Body of pancreas (tissue), 4 donors: ENCODE measurements at regions not wholly inside any gene's neighbourhood (a gene's known extent, or its start where the extent isn't known, plus 50 kb on each side); places are given as distances from the start of the nearest gene placed in this dataset.

Experiments used
- ATAC-seq: fragments of 150-250 bp; one replicate; pipeline ENCODE4 v1.9.1; 2016
- DNase-seq, 4 donors: peaks; one replicate each; pipeline ENCODE4 v3.0.0-alpha.2; 2019
- H3K27ac ChIP-seq, 4 donors: fragments of 200-600 bp; sonication (generic); 1 replicate in 3 of 4; 2 replicates in 1 of 4; pipeline versions ENCODE4 v1.5.1 to v1.6.1; 2016 to 2019; ENCODE audit warnings: mild to moderate bottlenecking in 1 of 4, mixed read lengths in 1 of 4, moderate library complexity in 1 of 4
- H3K27me3 ChIP-seq, 2 donors: fragments of 200-600 bp; sonication (generic); one replicate each; pipeline ENCODE4 v1.6.0; 2016; ENCODE audit warnings: mild to moderate bottlenecking in 1 of 2
- H3K36me3 ChIP-seq, 2 donors: fragments of 200-600 bp; sonication (generic); replicated peaks in 1 of 2; 2 replicates each; pipeline ENCODE4 v1.5.1; 2016; ENCODE audit warnings: low read depth in 2 of 2; ENCODE audit not compliant: insufficient read depth in 1 of 2
- H3K4me1 ChIP-seq: fragments of 200-600 bp; sonication (generic); one replicate; pipeline ENCODE4 v1.6.0; 2016
- H3K4me3 ChIP-seq, 2 donors: fragments of 200-600 bp; sonication (generic); 1 replicate in 1 of 2; 2 replicates in 1 of 2; pipeline ENCODE4 v1.5.1; 2016 to 2019
- H3K9me3 ChIP-seq, 3 donors: fragments of 200-600 bp; sonication (generic); 1 replicate in 2 of 3; 2 replicates in 1 of 3; pipeline ENCODE4 v1.5.1; 2016
- POLR2A ChIP-seq, 3 donors: fragments of 450-650 bp; IDR thresholded peaks; one replicate each; pipeline ENCODE4 v1.6.1; 2016; ENCODE audit warnings: antibody characterized with exemption in 3 of 3, mild to moderate bottlenecking in 2 of 3
- WGBS, 2 donors: methylation state at CpG; one replicate each; pipeline ENCODE4 v1.1.5; 2017; 5-methylcytosine and 5-hydroxymethylcytosine counted together
- intact Hi-C: fragments of 100-400 bp; cut with DNase I; formaldehyde crosslinking; loops from one replicate; pipeline ENCODE4 v1.15.1; 2023
- TF ChIP-seq, protein P1 (sequence below), 7 experiments: fragments of 450-650 bp in 4 of 7; fragments of 200-600 bp in 3 of 7; sonication (generic) in 3 of 7; IDR thresholded peaks; one replicate each; pipeline ENCODE4 v1.5.1; 2016 to 2019; ENCODE audit warnings: antibody characterized with exemption in 7 of 7

DNA sequence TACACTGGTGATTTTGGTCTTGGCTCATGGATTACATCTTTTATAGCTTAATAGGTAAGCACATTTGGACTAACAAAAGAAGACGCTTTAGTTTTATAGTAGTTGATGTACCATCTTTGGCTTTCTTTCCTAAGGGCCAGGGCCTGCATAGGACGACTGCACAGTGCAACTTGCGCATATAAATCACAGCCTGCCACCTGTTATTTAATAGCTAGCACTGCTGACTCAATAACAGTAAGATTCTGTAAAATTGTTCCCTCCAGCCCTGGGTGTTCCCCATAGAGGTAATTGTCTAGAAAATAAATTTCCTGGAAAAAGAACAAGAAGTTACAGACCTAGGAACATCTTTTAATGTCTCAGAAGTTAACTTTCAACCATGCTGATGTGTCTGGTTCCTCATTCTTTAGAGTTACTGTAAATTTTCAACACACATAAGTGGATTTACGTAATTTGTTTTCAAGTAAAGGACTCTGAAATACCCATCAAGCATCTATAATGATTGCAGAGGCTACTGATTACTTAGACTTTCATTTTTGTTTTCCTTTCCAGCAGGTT lies 594.2 kb upstream of the NXPH2 start:
- no peaks in the 10 kb centered on the region for H3K4me1 ChIP-seq
- DNase-seq (no peak), ATAC-seq (no peak)
- no peaks in the 10 kb centered on the region for H3K9me3 ChIP-seq
- intact Hi-C loops, result no loop called here
- WGBS, 2 donors, result 48 to 52% methylated on average over 4 of the region's 4 CpGs
- TF ChIP-seq POLR2A (IDR thresholded peaks at IDR 0.05), result no peak
- TF ChIP-seq, protein P1, sequence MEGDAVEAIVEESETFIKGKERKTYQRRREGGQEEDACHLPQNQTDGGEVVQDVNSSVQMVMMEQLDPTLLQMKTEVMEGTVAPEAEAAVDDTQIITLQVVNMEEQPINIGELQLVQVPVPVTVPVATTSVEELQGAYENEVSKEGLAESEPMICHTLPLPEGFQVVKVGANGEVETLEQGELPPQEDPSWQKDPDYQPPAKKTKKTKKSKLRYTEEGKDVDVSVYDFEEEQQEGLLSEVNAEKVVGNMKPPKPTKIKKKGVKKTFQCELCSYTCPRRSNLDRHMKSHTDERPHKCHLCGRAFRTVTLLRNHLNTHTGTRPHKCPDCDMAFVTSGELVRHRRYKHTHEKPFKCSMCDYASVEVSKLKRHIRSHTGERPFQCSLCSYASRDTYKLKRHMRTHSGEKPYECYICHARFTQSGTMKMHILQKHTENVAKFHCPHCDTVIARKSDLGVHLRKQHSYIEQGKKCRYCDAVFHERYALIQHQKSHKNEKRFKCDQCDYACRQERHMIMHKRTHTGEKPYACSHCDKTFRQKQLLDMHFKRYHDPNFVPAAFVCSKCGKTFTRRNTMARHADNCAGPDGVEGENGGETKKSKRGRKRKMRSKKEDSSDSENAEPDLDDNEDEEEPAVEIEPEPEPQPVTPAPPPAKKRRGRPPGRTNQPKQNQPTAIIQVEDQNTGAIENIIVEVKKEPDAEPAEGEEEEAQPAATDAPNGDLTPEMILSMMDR (IDR thresholded peaks at IDR 0.05), result no peak
- no peaks in the 10 kb centered on the region for H3K36me3 ChIP-seq
- H3K27ac ChIP-seq, result no peak overlapping the region
- H3K4me3 ChIP-seq, result no peak overlapping the region
- no peaks in the 10 kb centered on the region for H3K27me3 ChIP-seq

DNA sequence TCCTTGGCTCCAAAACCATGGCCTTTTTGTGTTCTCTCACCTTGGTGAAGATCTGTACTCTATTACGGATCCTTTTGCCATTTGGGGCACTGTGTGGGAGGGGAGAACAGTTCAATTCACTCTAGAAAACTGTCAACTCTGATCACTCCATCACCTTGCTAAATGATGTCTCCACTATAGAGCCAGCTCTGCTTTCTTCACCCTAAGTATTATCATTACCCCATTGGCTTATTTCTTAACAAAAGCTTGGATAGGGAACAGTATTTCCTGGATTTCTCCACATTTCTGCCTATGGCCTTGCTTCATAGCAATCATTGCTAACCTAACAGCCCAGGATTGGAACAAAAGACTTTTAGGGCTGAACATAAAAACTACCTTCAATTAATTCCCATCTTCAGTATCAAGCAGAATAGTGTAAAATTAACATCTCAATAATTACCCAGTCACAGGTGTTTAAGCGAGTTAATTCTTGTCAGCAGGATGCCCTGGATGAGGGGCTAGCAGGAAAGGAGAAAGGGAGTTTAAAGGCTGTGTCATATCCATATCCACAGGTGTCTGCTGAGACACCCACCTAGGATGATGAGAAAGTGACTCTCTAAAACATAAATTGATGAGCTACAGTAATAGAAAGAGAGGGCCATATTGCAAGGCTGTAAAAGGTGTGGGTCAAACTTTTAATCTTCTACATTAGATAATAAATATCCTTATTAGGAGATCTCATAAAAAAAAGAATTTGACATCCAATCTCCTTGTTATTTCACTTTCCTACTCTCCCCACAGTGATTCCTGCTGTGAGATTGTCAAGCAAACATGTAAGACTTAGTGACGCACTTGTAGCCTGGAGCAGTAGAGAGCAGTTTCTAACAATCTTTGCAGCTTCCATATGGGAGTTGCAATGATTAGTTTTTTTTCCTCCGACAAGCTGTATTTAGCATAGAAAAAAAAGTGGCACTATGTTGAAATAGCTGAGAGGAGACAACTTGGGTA lies 589.5 kb upstream of the NXPH2 start:
- TF ChIP-seq POLR2A (IDR thresholded peaks at IDR 0.05), result no peak
- TF ChIP-seq, protein P1 (IDR thresholded peaks at IDR 0.05), result no peak
- no peak for ATAC-seq
- Histone ChIP-seq H3K9me3 (no peaks in the 10 kb centered on the region), H3K4me1 (no peaks in the 10 kb centered on the region), H3K36me3 (no peaks in the 10 kb centered on the region), H3K27me3 (no peaks in the 10 kb centered on the region), H3K27ac (no peak overlapping the region), H3K4me3 (no peak overlapping the region)
- no peak for DNase-seq
- intact Hi-C loops, result no loop called here
- 54 to 57% methylated on average over 4 of the region's 4 CpGs for WGBS, 2 donors

DNA sequence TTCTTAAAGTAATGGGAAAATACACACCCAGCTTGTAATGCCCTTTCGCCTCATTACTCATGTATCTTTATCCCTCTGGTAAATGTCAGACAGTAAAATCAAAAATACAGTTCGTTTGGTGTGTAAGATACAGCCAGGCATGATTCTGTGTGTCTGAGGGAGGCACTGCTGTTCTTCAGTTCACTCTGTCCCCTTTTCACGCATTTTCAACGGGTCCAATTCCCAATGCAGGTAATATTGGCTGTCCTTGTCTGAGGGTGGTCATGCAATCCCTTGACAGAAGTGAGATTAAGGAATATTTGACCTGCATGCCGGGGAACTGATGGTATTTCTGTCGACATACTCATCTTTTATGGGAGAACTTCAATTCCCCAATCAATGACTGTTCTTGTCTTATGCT lies 587.2 kb upstream of the NXPH2 start:
- H3K27me3 ChIP-seq, result no peaks in the 10 kb centered on the region
- intact Hi-C loops, result no loop called here
- no peak overlapping the region for H3K27ac ChIP-seq
- no peaks in the 10 kb centered on the region for H3K9me3 ChIP-seq
- ATAC-seq (no peak), DNase-seq (no peak)
- 38 to 40% methylated on average over 6 of the region's 6 CpGs for WGBS, 2 donors
- no peaks in the 10 kb centered on the region for H3K4me1 ChIP-seq
- H3K36me3 ChIP-seq, result no peaks in the 10 kb centered on the region
- TF ChIP-seq POLR2A (IDR thresholded peaks at IDR 0.05), result no peak
- TF ChIP-seq, protein P1 (IDR thresholded peaks at IDR 0.05), result no peak
- no peak overlapping the region for H3K4me3 ChIP-seq

DNA sequence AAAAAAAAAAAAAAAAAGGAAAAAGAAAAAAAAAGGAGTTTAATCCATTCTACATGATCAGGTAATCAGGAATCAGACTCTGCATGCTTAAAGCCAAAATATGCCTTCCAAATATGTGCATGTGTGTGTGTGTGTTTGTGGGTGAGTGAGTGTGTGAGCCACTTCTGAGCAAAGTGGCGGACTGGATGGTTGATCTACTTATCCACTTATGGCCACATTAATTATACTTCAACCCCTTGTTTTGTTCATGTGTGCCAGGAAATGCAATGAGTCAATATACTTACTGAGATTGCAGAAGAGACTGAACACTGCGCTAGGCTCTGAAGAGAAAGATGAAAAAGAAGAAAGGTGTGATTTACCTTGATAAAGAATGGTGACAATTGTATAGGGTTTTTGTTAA lies 586.5 kb upstream of the NXPH2 start:
- ATAC-seq (no peak), DNase-seq (no peak)
- Histone ChIP-seq H3K27me3 (no peaks in the 10 kb centered on the region), H3K27ac (no peak overlapping the region), H3K4me1 (no peaks in the 10 kb centered on the region), H3K9me3 (no peaks in the 10 kb centered on the region), H3K4me3 (no peak overlapping the region), H3K36me3 (no peaks in the 10 kb centered on the region)
- intact Hi-C loops, result no loop called here
- no peak for TF ChIP-seq POLR2A (IDR thresholded peaks at IDR 0.05)
- TF ChIP-seq, protein P1 (IDR thresholded peaks at IDR 0.05), result no peak
- 46 to 47% methylated on average over 2 of the region's 2 CpGs for WGBS, 2 donors
